ENCODE measurements at regions not wholly inside any gene's neighbourhood (a gene's known extent, or its start where the extent isn't known, plus 50 kb on each side); places are given as distances from the start of the nearest gene placed in this dataset.
A peak's percentile ranks its signal among the peaks of the same experiment; 100 is the strongest.

DNA sequence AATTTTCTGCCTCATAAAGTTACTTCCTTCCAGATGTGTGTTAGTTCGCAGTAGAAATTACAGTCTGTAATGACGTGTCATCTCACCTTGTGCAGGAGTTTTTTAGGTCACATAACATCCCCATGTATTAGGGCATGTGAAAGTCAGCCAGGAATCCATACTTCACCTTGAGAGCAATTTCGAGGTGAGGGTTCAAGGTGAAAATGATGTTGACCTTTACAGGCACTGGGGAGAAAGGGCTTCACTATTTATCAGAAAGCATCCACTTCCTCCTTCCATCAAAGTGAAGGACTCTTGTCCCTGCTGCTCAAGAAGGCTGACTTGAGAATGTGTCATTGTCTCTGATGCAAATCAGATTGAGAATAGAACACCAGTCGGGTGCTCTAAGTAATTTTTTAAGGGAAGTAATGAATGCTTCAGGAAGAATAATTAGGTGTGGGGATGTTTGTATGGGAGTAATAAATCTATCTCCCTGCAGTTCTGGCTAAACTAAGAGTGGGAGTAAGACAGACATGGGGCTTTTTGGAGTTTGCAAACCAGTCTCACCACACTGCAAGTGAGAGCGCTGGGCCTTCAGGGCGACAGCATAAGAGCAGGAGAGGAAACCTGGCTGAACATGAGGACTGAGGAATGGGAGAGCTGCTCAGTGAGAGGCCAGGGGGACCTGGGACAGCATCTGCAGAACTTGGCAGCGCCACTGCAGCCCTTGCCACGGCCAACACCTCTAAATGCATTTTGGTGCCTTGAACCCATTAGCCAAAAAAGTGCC lies 85.9 kb upstream of the IL12A start:
- no peak overlapping the region for H3K4me3 ChIP-seq (ENCODE audit: low read depth, low read length)
- no peak overlapping the region for H3K27ac ChIP-seq (ENCODE audit: extremely low read depth, low read depth, low read length)
- CTCF ChIA-PET = interaction anchor here (1.3 kb wide), 1 partner anchor 104 kb away, joined by 3 read pairs; no protein-coding TSS in a partner anchor
- H3K4me1 ChIP-seq (ENCODE audit: control insufficient read depth, insufficient read depth, low read length) = 0 out of 2 replicates have a peak, but pooled peaks cover 2% of the 10 kb centered on the region
- no peaks in the 10 kb centered on the region for H3K9me3 ChIP-seq (ENCODE audit: control insufficient read depth, insufficient read depth, low read depth, low read length)
- H3K36me3 ChIP-seq (ENCODE audit: control insufficient read depth in 2 of 2, insufficient read depth in 1 of 2, low read length in 2 of 2) = peaks cover 0 to 4% of the 10 kb centered on the region in 2 experiments; a peak in 1 of 3 replicates
- POLR2A ChIA-PET = no interaction called here
- TF ChIP-seq ZNF366 (tag by site-specific recombination; conservative IDR thresholded peaks at IDR 0.05) = peak; percentile 43; the same call in 1 of the 2 replicates
- TF ChIP-seq, protein P1, sequence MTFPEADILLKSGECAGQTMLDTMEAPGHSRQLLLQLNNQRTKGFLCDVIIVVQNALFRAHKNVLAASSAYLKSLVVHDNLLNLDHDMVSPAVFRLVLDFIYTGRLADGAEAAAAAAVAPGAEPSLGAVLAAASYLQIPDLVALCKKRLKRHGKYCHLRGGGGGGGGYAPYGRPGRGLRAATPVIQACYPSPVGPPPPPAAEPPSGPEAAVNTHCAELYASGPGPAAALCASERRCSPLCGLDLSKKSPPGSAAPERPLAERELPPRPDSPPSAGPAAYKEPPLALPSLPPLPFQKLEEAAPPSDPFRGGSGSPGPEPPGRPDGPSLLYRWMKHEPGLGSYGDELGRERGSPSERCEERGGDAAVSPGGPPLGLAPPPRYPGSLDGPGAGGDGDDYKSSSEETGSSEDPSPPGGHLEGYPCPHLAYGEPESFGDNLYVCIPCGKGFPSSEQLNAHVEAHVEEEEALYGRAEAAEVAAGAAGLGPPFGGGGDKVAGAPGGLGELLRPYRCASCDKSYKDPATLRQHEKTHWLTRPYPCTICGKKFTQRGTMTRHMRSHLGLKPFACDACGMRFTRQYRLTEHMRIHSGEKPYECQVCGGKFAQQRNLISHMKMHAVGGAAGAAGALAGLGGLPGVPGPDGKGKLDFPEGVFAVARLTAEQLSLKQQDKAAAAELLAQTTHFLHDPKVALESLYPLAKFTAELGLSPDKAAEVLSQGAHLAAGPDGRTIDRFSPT (tag by site-specific recombination; IDR thresholded peaks at IDR 0.05) = peak; percentile 23; the same call in 1 of the 2 replicates
- TF ChIP-seq ZNF629 (tag by site-specific recombination; IDR thresholded peaks at IDR 0.05) = peak; percentile 56
- peak; percentile 39 for TF ChIP-seq SP7 (tag by site-specific recombination; IDR thresholded peaks at IDR 0.05)
- no peak for TF ChIP-seq ZNF10 (tag by site-specific recombination; IDR thresholded peaks at IDR 0.05)
- TF ChIP-seq ZNF19 (tag by site-specific recombination; IDR thresholded peaks at IDR 0.05; ENCODE audit: low read depth) = no peak
- TF ChIP-seq OSR2 (tag by site-specific recombination; IDR thresholded peaks at IDR 0.05) = peak; percentile 38; the same call in 1 of the 2 replicates
- peak; percentile 11; the same call in 1 of the 2 replicates for TF ChIP-seq KLF9 (tag by site-specific recombination; IDR thresholded peaks at IDR 0.05; ENCODE audit: low read depth)
- 0 out of 2 replicates have a peak, but pooled peaks have one; percentile 27 for TF ChIP-seq ZNF600 (tag by site-specific recombination; IDR thresholded peaks at IDR 0.05)
- TF ChIP-seq, protein P2, sequence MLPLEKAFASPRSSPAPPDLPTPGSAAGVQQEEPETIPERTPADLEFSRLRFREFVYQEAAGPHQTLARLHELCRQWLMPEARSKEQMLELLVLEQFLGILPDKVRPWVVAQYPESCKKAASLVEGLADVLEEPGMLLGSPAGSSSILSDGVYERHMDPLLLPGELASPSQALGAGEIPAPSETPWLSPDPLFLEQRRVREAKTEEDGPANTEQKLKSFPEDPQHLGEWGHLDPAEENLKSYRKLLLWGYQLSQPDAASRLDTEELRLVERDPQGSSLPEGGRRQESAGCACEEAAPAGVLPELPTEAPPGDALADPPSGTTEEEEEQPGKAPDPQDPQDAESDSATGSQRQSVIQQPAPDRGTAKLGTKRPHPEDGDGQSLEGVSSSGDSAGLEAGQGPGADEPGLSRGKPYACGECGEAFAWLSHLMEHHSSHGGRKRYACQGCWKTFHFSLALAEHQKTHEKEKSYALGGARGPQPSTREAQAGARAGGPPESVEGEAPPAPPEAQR (tag by site-specific recombination; IDR thresholded peaks at IDR 0.05) = no peak

DNA sequence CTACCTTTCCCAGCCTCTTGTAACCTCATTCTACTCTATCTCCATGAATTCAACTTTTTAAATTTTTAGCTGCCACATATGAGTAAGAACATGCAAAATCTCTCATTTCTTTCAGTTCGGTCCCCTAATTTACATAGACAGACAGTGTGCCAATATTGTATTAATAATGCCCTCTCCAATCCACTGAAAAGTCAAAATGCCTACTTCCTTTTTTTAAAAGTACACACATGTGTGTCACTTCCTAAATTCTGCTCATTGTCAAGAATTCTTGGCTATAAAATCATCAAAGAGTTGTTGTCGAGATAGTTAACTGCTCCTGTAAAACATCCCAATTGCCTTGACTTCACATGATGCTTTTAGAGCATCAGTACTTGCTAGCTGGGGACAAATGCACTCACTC lies 84.2 kb upstream of the IL12A start:
- ChIA-PET CTCF (interaction anchor here (0.5 kb wide), 1 partner anchor 127 kb away, joined by 3 read pairs; no protein-coding TSS in a partner anchor), POLR2A (no interaction called here)
- Histone ChIP-seq H3K9me3 (ENCODE audit: control insufficient read depth, insufficient read depth, low read depth, low read length) (no peaks in the 10 kb centered on the region), H3K27ac (ENCODE audit: extremely low read depth, low read depth, low read length) (no peak overlapping the region), H3K4me1 (ENCODE audit: control insufficient read depth, insufficient read depth, low read length) (no peaks in the 10 kb centered on the region), H3K36me3 (ENCODE audit: control insufficient read depth in 2 of 2, insufficient read depth in 1 of 2, low read length in 2 of 2) (no peaks in the 10 kb centered on the region), H3K4me3 (ENCODE audit: low read depth, low read length) (no peak overlapping the region)
- TF ChIP-seq, protein P3, sequence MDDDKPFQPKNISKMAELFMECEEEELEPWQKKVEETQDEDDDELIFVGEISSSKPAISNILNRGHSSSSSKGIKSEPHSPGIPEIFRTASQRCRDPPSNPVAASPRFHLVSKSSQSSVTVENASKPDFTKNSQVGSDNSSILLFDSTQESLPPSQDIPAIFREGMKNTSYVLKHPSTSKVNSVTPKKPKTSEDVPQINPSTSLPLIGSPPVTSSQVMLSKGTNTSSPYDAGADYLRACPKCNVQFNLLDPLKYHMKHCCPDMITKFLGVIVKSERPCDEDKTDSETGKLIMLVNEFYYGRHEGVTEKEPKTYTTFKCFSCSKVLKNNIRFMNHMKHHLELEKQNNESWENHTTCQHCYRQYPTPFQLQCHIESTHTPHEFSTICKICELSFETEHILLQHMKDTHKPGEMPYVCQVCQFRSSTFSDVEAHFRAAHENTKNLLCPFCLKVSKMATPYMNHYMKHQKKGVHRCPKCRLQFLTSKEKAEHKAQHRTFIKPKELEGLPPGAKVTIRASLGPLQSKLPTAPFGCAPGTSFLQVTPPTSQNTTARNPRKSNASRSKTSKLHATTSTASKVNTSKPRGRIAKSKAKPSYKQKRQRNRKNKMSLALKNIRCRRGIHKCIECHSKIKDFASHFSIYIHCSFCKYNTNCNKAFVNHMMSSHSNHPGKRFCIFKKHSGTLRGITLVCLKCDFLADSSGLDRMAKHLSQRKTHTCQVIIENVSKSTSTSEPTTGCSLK (tag by site-specific recombination; IDR thresholded peaks at IDR 0.05) = no peak
- TF ChIP-seq, protein P4, sequence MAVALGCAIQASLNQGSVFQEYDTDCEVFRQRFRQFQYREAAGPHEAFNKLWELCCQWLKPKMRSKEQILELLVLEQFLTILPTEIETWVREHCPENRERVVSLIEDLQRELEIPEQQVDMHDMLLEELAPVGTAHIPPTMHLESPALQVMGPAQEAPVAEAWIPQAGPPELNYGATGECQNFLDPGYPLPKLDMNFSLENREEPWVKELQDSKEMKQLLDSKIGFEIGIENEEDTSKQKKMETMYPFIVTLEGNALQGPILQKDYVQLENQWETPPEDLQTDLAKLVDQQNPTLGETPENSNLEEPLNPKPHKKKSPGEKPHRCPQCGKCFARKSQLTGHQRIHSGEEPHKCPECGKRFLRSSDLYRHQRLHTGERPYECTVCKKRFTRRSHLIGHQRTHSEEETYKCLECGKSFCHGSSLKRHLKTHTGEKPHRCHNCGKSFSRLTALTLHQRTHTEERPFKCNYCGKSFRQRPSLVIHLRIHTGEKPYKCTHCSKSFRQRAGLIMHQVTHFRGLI (tag by site-specific recombination; IDR thresholded peaks at IDR 0.05) = no peak
- TF ChIP-seq ZNF664 (tag by site-specific recombination; IDR thresholded peaks at IDR 0.05) = no peak
- no peak for TF ChIP-seq ZNF747 (tag by site-specific recombination; IDR thresholded peaks at IDR 0.05)
- no peak for TF ChIP-seq ZFP37 (tag by site-specific recombination; IDR thresholded peaks at IDR 0.05)
- TF ChIP-seq ZNF37A (tag by site-specific recombination; IDR thresholded peaks at IDR 0.05) = no peak
- TF ChIP-seq OVOL3 (tag by site-specific recombination; IDR thresholded peaks at IDR 0.05) = no peak

All from HEK293 (cell line).